Activated CD4-positive, alpha-beta T cell treated with anti-CD3 and anti-CD28 coated beads for 24 hours (primary cell): ENCODE measurements at regions not wholly inside any gene's neighbourhood (a gene's known extent, or its start where the extent isn't known, plus 50 kb on each side); places are given as distances from the start of the nearest gene placed in this dataset.

Experiments
- DNase-seq, 2 donors: peaks; one replicate each; pipeline ENCODE4 v3.0.0-alpha.2; 2020; ENCODE audit warnings: low read depth in 2 of 2

- no peak for DNase-seq
These were observed 683.7 kb upstream of the ID4 start for GRCh38 chr6:19153270-19153980.

DNA sequence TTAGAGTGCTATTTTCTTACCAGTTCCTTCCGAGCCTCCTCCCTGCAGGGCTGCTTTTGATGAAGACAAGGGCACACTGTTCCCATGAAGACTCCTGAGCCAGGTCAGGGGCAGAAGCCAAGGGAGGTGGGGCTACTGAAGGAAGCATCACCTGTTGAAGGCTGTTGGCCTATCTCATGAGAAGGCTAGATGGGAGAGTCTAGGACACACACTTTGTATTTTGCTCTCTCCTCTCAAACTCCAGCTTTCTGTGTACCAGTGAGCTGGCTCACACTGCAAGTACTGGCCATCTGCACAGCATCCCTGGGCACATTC, 683.2 kb upstream of the ID4 start:
- no peak for DNase-seq

GRCh38 chr6:19156443-19156842, 680.7 kb upstream of the ID4 start:
- no peak for DNase-seq

DNA sequence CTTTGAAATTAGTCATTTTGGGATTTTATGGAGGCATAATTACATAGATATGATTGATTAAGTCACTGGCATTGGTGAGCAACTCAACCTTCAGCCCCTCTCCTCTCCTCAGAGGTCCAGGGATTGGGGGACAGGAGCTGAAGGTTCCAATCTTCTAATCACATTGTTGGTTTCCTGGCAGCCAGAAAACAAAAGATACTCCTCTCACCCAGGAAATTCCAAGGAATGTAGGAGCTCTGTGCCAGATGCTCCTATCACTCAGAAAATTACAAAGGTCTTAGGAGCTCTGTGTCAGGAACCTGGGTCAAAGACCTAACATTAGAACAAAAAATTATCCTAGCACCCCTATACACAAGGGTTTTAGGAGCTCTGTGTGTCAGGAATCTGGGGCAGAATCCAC, 679.7 kb upstream of the ID4 start:
- no peak for DNase-seq

- DNase-seq: no peak
These were observed 678.6 kb upstream of the ID4 start for GRCh38 chr6:19158586-19158985.

- no peak for DNase-seq
These were observed 678.1 kb upstream of the ID4 start for GRCh38 chr6:19159089-19159488.

DNA sequence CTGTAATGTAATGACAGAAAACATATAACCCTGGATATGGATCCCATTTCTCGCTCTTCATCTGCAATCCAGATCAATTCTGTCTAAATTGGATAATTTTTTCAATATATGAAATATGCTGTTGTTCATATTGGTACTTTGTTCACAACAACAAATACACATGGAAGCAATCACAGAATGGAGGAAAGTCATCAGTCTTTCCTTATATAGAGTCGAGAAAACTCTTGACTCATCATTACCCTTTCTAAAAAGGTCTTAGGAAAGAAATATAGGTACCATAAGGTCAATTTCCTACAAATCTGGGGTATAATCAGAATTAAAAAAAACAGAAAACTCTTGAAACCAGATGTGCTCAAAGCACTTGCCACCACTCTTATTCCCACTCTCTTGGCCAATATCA, 677.6 kb upstream of the ID4 start:
- DNase-seq: no peak

- DNase-seq: no peak
These were observed 677.0 kb upstream of the ID4 start for GRCh38 chr6:19160081-19160730.

- DNase-seq: no peak
These were observed 669.9 kb upstream of the ID4 start for GRCh38 chr6:19167251-19167650.

DNA sequence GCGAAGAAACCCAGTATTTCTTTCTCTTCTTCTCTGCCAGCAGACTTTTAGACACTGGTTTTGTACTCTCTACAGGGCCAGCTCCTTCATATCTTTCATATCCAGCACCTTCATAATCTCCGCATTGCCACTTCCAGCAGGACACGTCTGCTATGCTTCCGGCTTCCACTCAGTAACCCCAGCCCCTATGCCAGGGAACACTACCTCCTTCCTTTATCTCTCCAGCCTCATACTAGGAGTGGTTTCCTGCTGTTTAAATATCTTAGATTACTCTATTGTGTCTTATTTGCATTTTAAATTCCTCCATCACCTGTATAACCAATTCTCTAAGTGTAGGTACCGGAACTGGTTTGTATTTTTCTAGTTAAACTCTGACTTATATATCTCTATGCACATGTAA, 667.8 kb upstream of the ID4 start:
- DNase-seq: no peak

GRCh38 chr6:19175023-19175422, 662.1 kb upstream of the ID4 start:
- no peak for DNase-seq

DNA sequence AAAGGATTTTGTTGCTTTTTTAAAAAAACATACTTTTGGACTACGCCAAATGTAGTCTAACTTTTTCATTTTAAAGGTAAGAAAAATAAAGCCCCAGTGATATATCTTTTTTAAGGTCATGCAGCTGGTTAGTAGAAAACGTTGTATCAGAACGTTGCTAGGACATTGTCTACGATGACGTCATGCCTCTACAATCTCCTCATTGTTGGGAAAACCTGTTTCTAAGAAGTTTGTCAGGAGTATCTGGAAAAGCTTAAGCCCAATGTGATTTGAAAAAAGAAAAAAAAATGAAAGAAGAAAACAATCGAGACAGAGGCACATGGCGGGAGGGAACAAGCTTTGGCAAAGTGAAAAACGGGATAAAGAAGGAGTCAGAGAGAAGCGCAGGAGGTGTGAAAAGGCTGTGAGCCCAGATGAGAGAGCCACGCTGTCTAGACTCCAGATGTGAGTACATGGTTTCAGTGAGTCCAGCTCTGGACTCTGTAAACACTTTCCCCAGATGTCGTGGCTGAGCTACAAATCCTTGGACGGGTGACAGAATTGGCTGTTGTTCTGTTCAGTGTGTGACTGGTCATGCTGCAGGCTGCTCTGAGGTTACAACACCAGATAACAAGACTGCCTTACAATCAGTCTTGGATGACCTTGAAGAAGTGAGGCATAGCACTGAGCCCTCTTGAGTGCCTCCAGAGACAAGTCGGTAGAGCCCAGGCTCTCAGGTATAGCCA, 656.7 kb upstream of the ID4 start:
- DNase-seq: no peak

GRCh38 chr6:19181211-19181610, 656.0 kb upstream of the ID4 start:
- DNase-seq: no peak

GRCh38 chr6:19193624-19194023, 643.5 kb upstream of the ID4 start:
- DNase-seq: no peak

DNA sequence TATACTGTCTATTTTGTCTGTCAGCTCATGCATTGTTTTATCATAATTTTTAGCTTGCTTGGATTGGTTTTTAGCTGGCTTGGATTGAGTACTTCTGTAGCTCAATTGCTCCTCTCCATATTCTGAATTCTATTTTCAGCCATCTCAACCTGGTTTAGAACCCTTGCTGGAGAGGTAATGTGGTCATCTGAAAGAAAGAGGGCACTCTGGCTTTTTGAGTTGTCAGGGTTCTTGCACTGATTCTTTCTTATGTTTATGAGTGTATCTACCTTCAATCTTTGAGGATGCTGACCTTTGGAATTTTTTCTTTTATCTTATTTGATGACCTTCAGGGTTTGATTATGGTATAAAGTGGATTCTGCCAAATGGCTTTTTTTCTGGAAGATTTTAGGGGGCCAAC, 632.7 kb upstream of the ID4 start:
- no peak for DNase-seq

DNA sequence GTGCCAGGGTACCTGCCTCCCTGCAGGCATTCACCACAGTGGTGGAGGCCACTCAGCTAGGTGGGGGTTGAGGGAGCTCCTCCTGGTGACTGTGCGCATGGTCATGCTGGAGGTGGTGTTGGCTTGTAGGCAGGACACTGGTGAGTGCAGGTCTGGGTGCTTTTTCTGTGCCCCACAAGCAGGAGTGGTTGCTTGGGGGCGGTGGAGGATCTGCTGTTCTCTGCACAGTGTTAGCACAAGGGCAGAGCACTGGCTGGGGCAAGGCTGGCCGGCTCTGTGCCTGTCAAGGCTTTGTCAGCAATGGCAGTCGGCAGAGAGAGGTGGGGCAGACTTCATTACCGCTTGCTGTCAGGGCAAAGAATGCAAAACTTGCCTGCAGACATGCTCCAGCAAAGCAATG, 632.1 kb upstream of the ID4 start:
- no peak for DNase-seq

GRCh38 chr6:19209202-19209601, 628.0 kb upstream of the ID4 start:
- no peak for DNase-seq

GRCh38 chr6:19210849-19211590, 626.1 kb upstream of the ID4 start:
- no peak for DNase-seq

DNA sequence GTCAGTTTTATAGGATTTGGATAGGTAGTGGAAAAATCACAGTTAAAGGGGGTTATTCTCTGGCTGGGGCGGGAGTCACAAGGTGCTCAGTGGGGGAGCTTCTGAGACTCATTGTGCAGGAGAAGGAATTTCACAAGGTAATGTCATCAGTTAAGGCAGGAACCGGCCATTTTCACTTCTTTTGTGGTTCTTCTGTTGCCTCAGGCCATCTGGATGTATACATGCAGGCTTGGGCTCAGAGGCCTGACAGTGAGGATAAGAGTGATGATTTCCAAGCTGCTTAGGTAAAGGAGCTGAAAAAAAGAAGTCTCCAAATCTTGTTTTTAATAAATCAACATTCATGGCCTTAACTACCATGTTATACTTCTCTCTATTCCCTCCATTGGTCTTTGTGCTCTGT, 622.9 kb upstream of the ID4 start:
- DNase-seq: no peak

DNA sequence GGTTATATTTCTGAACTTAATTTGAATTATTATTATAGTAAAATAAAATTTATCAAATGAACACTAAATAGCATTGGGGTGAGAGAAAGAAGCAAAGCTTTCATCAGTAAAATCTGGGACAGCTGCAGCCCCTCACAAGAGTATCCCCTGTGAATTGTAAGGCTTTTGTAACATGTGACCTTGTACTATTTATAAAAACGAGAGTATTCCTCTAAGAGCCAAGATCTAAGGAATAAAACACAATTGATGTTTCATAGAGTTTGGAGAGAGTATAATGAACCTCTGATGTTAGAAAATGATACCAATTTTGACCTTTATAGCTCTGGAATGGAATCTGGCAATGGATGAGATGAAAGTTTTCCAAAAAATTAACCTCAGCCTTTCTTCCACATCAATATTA, 617.2 kb upstream of the ID4 start:
- DNase-seq: no peak

GRCh38 chr6:19231878-19232561, 605.1 kb upstream of the ID4 start:
- no peak for DNase-seq

DNA sequence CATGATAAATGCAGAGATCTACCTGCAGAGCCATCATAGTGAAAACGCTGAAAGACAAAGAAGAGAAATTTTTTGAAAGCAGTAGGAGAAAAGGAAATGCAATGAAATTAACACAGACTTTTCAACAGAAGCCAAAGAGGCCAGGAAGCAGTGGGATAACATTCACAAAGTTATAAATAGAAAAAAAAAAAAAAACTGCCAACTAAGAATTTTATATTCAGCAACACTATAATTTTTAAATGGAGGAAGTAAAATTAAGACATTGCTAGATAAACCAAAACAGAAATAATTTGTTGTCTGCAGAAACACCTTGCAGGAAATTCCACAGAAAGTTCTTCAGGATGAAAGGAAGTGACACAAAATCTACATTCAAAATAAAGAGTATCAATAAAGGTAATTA, 591.5 kb upstream of the ID4 start:
- no peak for DNase-seq
